Duodenal mucosa (tissue), 2 donors: ENCODE measurements at regions not wholly inside any gene's neighbourhood (a gene's known extent, or its start where the extent isn't known, plus 50 kb on each side); places are given as distances from the start of the nearest gene placed in this dataset.

Experiments used
- H3K27ac ChIP-seq: one replicate; pipeline ENCODE4 v1.7.0; 2013; ENCODE audit warnings: low read depth, low read length
- H3K27me3 ChIP-seq, 2 donors: one replicate each; pipeline ENCODE4 v1.7.0; 2013; ENCODE audit warnings: low read length in 2 of 2, control low read depth in 1 of 2; ENCODE audit not compliant: insufficient read depth in 2 of 2, control insufficient read depth in 1 of 2
- H3K36me3 ChIP-seq, 2 donors: one replicate each; pipeline ENCODE4 v1.7.0; 2013; ENCODE audit warnings: low read length in 2 of 2, control low read depth in 1 of 2; ENCODE audit not compliant: insufficient read depth in 2 of 2, control insufficient read depth in 1 of 2
- H3K4me1 ChIP-seq, 2 donors: one replicate each; pipeline ENCODE4 v1.7.0; 2013; ENCODE audit warnings: low read length in 2 of 2, control low read depth in 1 of 2; ENCODE audit not compliant: insufficient read depth in 2 of 2, control insufficient read depth in 1 of 2
- H3K4me3 ChIP-seq, 2 donors: one replicate each; pipeline ENCODE4 v1.7.0; 2013; ENCODE audit warnings: low read length in 2 of 2, low read depth in 1 of 2
- H3K9ac ChIP-seq, 2 donors: one replicate each; pipeline ENCODE4 v1.7.0; 2013; ENCODE audit warnings: low read length in 2 of 2, low read depth in 1 of 2
- H3K9me3 ChIP-seq, 2 donors: one replicate each; pipeline ENCODE4 v1.7.0; 2013; ENCODE audit warnings: low read length in 2 of 2, control low read depth in 1 of 2; ENCODE audit not compliant: control insufficient read depth in 1 of 2

DNA sequence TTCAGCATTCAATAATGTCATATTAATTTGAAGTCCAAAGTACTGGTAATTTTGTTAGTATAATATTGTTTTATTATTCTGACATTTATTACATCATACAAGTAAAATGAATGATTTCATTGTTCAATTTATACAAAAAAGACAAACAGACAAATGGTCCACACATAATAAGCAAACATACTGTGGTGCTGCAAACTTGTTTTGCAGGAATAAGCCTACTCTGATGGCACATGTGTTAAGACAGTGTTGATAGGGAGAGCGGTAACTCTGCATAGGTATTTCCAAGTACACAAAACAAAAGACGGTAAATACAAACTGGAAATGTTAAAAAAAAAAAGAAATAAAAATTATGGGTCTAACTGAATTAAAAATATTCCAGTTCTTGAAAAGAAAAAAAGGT, 59.7 kb upstream of the DPYD start:
- H3K4me1 ChIP-seq: no peaks in the 10 kb centered on the region
- no peak overlapping the region for H3K9ac ChIP-seq
- H3K27me3 ChIP-seq: no peaks in the 10 kb centered on the region
- no peaks in the 10 kb centered on the region for H3K36me3 ChIP-seq
- no peaks in the 10 kb centered on the region for H3K9me3 ChIP-seq
- H3K4me3 ChIP-seq: no peak overlapping the region
- no peak overlapping the region for H3K27ac ChIP-seq

- H3K36me3 ChIP-seq: no peaks in the 10 kb centered on the region
Observed at GRCh38 chr1:97976801-97977200, 56.0 kb upstream of the DPYD start.

More at GRCh38 chr1:97976801-97977200, 56.0 kb upstream of the DPYD start:
- Histone ChIP-seq H3K9ac (no peak overlapping the region), H3K4me1 (no peaks in the 10 kb centered on the region), H3K27ac (no peak overlapping the region), H3K4me3 (no peak overlapping the region), H3K27me3 (no peaks in the 10 kb centered on the region), H3K9me3 (no peaks in the 10 kb centered on the region)
